AG04449 (cell line): ENCODE measurements at regions not wholly inside any gene's neighbourhood (a gene's known extent, or its start where the extent isn't known, plus 50 kb on each side); places are given as distances from the start of the nearest gene placed in this dataset.

Experiments used
- CTCF ChIA-PET: fragments of 350-600 bp; formaldehyde crosslinking; extraction: SDS; loops from one replicate; lab custom pipeline; 2021; ENCODE audit warnings: antibody characterized with exemption; lab: Yijun Ruan, JAX
- POLR2A ChIA-PET: fragments of 400-600, 350-600 bp; formaldehyde crosslinking; extraction: SDS; loops from one replicate; lab custom pipeline; 2020; ENCODE audit warnings: antibody characterized with exemption, inconsistent platforms; lab: Yijun Ruan, JAX
- DNase-seq: peaks from one replicate; pipeline ENCODE4 v3.0.0-alpha.2; 2010; ENCODE audit warnings: low read depth, low spot score
- H3K4me3 ChIP-seq: 2 replicates; pipeline ENCODE4 v1.5.1; 2011; ENCODE audit warnings: low read depth, mild to moderate bottlenecking, control low read depth, low read length
- TF ChIP-seq, protein P1 (sequence below): IDR thresholded peaks from one replicate; pipeline ENCODE4 v1.5.1; 2011; ENCODE audit warnings: mild to moderate bottlenecking, moderate library complexity, low read length, control low read depth, inconsistent platforms; ENCODE audit not compliant: insufficient read depth; ENCODE audit errors: missing control alignments

DNA sequence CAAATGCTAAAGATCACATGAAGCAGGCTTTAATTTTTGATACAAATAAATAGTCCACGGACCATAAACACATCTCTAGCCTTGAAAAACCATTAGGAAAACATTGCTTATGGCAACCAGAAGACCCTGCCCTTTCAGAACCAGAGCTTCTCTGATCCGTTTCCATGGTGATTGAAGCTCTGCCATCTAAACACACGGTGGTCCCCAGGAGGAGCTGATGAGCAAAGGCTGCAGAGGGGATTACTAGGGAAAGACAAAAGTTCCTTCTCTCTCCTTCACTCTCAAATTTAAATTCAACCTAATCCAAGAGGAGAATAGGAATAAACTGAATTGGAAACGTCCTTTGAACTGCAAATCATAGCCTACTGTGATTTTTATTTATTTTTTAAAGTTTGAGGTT lies 122.0 kb upstream of the ATP10A start:
- CTCF ChIA-PET, result no interaction called here

DNA sequence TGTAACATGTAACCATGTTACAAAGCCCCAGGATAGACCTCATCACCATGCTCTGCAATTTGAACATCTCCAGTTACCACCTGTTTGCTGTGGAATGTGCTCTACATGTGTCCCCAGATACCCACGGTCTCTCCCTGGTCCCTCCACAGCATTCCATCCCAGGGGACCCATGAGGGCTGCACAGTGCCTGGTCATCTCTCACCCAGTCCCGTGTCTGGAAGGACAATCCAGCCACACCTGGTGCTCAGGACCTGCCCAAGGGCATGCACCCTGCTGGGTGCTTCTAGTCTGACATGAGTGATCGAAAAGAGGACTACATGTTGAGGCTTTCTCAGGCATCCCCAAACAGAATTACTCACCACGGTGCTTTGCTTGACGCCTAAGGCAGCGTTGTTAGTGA lies 119.6 kb upstream of the ATP10A start:
- ChIA-PET CTCF (no interaction called here), POLR2A (no interaction called here)
- TF ChIP-seq, protein P1, sequence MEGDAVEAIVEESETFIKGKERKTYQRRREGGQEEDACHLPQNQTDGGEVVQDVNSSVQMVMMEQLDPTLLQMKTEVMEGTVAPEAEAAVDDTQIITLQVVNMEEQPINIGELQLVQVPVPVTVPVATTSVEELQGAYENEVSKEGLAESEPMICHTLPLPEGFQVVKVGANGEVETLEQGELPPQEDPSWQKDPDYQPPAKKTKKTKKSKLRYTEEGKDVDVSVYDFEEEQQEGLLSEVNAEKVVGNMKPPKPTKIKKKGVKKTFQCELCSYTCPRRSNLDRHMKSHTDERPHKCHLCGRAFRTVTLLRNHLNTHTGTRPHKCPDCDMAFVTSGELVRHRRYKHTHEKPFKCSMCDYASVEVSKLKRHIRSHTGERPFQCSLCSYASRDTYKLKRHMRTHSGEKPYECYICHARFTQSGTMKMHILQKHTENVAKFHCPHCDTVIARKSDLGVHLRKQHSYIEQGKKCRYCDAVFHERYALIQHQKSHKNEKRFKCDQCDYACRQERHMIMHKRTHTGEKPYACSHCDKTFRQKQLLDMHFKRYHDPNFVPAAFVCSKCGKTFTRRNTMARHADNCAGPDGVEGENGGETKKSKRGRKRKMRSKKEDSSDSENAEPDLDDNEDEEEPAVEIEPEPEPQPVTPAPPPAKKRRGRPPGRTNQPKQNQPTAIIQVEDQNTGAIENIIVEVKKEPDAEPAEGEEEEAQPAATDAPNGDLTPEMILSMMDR, result no peak
- no peak overlapping the region for H3K4me3 ChIP-seq
- DNase-seq, result no peak

More for the DNA sequence above, 122.0 kb upstream of the ATP10A start:
- POLR2A ChIA-PET, result no interaction called here
- DNase-seq, result no peak
- TF ChIP-seq, protein P1, result no peak
- H3K4me3 ChIP-seq, result no peak overlapping the region

DNA sequence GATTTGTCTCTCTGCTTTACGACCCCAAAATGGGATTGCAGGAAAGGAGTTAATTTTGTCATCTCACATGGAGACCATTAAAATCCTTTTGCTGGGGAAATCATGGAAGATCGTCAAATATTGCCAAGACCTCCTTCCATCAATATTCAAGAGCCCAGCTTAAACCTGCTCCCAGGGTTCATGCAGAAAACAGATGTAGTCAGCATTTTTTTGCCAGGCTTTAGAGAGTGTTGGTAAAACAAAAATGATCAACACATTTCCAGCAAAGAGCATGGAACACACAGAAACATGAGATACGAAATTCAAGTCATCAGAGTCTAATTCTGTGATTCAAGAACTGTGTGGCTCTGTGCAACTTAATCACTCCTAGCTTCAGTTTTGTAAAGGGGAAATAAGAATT lies 118.0 kb upstream of the ATP10A start:
- no peak for DNase-seq
- CTCF ChIA-PET, result interaction anchor here (1.2 kb wide), 1 partner anchor 473 kb away, joined by 3 read pairs; no protein-coding TSS in a partner anchor
- H3K4me3 ChIP-seq, result no peak overlapping the region
- POLR2A ChIA-PET, result no interaction called here
- TF ChIP-seq, protein P1, result no peak

DNA sequence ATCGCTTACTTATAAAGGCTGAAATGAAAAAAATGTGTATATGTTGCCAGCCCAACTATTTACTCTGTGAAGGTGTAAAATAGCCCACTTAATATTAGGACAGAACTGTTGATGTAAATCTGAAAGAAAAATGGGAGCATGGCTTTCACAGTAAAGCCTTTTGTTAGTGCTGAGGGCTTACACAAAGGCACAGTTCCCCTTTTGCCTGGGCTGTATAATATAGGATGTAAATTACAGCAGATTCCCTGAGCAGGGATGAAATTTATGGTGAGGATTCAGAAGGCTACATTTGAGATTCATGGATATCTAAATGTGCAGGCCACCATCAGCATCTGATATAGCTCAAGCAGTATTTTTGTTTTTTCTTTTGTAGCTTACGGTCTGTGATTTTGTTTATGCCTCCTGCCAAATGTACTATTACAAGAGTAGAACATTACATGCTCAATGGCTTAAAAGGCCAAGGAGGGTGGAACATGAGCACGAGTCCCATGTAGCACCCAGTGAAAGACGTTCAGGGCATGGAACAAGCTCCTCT lies 109.1 kb upstream of the ATP10A start:
- ChIA-PET CTCF (interaction anchor here (1.2 kb wide), 1 partner anchor 19 kb away, joined by 3 read pairs; no protein-coding TSS in a partner anchor), POLR2A (no interaction called here)
- DNase-seq, result no peak
- TF ChIP-seq, protein P1, result no peak
- no peak overlapping the region for H3K4me3 ChIP-seq

DNA sequence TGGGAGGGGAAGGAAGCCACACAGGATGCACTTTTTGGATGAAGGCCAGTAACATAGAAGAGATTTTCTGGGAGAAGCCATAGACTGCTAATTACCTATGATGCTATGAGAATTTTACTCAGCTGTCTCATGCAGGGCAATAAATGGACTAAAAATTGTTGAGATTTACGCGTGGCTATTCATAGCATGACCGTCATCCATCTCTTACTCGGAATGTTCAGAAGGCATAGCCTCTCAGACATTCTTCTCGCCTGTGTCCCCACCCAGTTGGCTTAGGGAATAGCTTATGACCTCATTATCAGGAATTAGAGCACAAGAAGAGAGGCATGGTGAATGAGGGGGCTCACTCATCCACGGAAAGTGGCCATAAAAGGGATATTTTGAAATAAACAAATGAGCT lies 107.9 kb upstream of the ATP10A start:
- POLR2A ChIA-PET, result interaction anchor here (0.6 kb wide), 1 partner anchor 16 kb away, joined by 4 read pairs; no protein-coding TSS in a partner anchor
- CTCF ChIA-PET, result no interaction called here
- peak; percentile 47 for DNase-seq
- no peak overlapping the region for H3K4me3 ChIP-seq
- TF ChIP-seq, protein P1, result no peak

DNA sequence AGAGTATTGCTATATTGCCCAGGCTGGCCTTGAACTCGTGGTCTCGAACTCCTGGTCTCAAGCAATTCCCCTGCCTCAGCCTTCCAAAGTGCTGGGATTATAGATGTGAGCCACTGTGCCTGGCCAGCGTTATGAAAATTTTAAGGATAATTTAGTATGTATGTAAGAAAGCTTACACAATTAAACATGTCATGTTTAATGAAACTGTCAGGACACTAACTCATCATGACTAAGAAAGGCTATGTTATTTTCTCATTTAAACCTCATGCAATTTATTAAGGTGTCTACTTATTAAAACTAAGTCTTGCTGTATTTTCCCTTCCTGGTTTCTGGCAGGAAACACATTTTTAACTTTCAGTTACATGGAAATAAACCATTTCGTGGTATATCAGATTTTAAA lies 106.8 kb upstream of the ATP10A start:
- CTCF ChIA-PET, result no interaction called here
- H3K4me3 ChIP-seq, result no peak overlapping the region
- TF ChIP-seq, protein P1, result no peak
- POLR2A ChIA-PET, result no interaction called here
- DNase-seq, result no peak
